H9 (cell line): ENCODE measurements at regions not wholly inside any gene's neighbourhood (a gene's known extent, or its start where the extent isn't known, plus 50 kb on each side); places are given as distances from the start of the nearest gene placed in this dataset.

Experiments used
- DNase-seq: peaks from one replicate; pipeline ENCODE4 v3.0.0-alpha.2; 2017
- H2AFZ ChIP-seq: one replicate; pipeline ENCODE4 v1.6.1; 2013; ENCODE audit warnings: mild to moderate bottlenecking, low read length, control low read depth, moderate library complexity
- H2AK5ac ChIP-seq: 2 replicates; pipeline ENCODE4 v1.6.1; 2013; ENCODE audit warnings: low read length, control low read depth, mixed read lengths; ENCODE audit not compliant: insufficient read length
- H2BK120ac ChIP-seq: one replicate; pipeline ENCODE4 v1.6.1; 2013; ENCODE audit warnings: low read depth, mild to moderate bottlenecking, low read length, control low read depth, inconsistent platforms; ENCODE audit not compliant: poor library complexity, severe bottlenecking
- H2BK12ac ChIP-seq: 2 replicates; pipeline ENCODE4 v1.6.1; 2013; ENCODE audit warnings: low read length, control low read depth, mixed read lengths, low read depth; ENCODE audit not compliant: insufficient read length
- H2BK15ac ChIP-seq: 2 replicates; pipeline ENCODE4 v1.6.1; 2013; ENCODE audit warnings: low read depth, low read length, control low read depth
- H2BK20ac ChIP-seq: one replicate; pipeline ENCODE4 v1.6.1; 2013; ENCODE audit warnings: low read depth, mild to moderate bottlenecking, low read length, control low read depth, inconsistent platforms; ENCODE audit not compliant: poor library complexity, severe bottlenecking
- H2BK5ac ChIP-seq: 2 replicates; pipeline ENCODE4 v1.6.1; 2013; ENCODE audit warnings: low read length, control low read depth, mixed read lengths; ENCODE audit not compliant: insufficient read length
- H3K14ac ChIP-seq: 2 replicates; pipeline ENCODE4 v1.6.1; 2013; ENCODE audit warnings: low read length, control low read depth; ENCODE audit not compliant: insufficient read depth
- H3K18ac ChIP-seq: 2 replicates; pipeline ENCODE4 v1.6.1; 2013; ENCODE audit warnings: low read depth, mild to moderate bottlenecking, mixed read lengths, low read length, control low read depth; ENCODE audit not compliant: insufficient read length
- H3K23ac ChIP-seq: 2 replicates; pipeline ENCODE4 v1.6.1; 2013; ENCODE audit warnings: low read length, control low read depth, mixed read lengths, low read depth; ENCODE audit not compliant: insufficient read length
- H3K23me2 ChIP-seq: 2 replicates; pipeline ENCODE4 v1.6.1; 2013; ENCODE audit warnings: low read depth, mild to moderate bottlenecking, mixed read lengths, low read length, control low read depth; ENCODE audit not compliant: insufficient read length, poor library complexity, severe bottlenecking
- H3K27ac ChIP-seq: 2 replicates; pipeline ENCODE4 v1.5.1; 2013; ENCODE audit warnings: low read length, control low read depth, mixed read lengths, low read depth; ENCODE audit not compliant: insufficient read length
- H3K27me3 ChIP-seq: 2 replicates; pipeline ENCODE4 v1.6.1; 2013; ENCODE audit warnings: low read length, control low read depth, inconsistent platforms; ENCODE audit not compliant: insufficient read depth
- H3K4ac ChIP-seq: 2 replicates; pipeline ENCODE4 v1.6.1; 2013; ENCODE audit warnings: low read depth, mild to moderate bottlenecking, control low read depth, inconsistent platforms, low read length, moderate library complexity
- H3K4me1 ChIP-seq: 2 replicates; pipeline ENCODE4 v1.6.1; 2013; ENCODE audit warnings: low read length, control low read depth, inconsistent platforms; ENCODE audit not compliant: insufficient read depth
- H3K4me2 ChIP-seq: 2 replicates; pipeline ENCODE4 v1.6.1; 2013; ENCODE audit warnings: low read length, control low read depth, mixed read lengths; ENCODE audit not compliant: insufficient read length, insufficient read depth
- H3K56ac ChIP-seq: 2 replicates; pipeline ENCODE4 v1.6.1; 2013; ENCODE audit warnings: low read depth, mild to moderate bottlenecking, mixed read lengths, low read length, control low read depth; ENCODE audit not compliant: insufficient read length
- H3K79me1 ChIP-seq: 2 replicates; pipeline ENCODE4 v1.6.1; 2013; ENCODE audit warnings: low read depth, mild to moderate bottlenecking, moderate library complexity, low read length, control low read depth, inconsistent platforms; ENCODE audit not compliant: insufficient read depth, poor library complexity, severe bottlenecking
- H3K79me2 ChIP-seq: 2 replicates; pipeline ENCODE4 v1.6.1; 2013; ENCODE audit warnings: low read length, control low read depth, inconsistent platforms; ENCODE audit not compliant: insufficient read depth
- H3K9ac ChIP-seq: 2 replicates; pipeline ENCODE4 v1.6.1; 2013; ENCODE audit warnings: low read length, control low read depth, mixed read lengths; ENCODE audit not compliant: insufficient read length; ENCODE audit errors: extremely low read depth
- H3K9me3 ChIP-seq: one replicate; pipeline ENCODE4 v1.6.1; 2013; ENCODE audit warnings: low read depth, low read length, inconsistent platforms; ENCODE audit not compliant: control insufficient read depth
- H3T11ph ChIP-seq: one replicate; pipeline ENCODE4 v1.6.1; 2013; ENCODE audit warnings: mild to moderate bottlenecking, low read length, control low read depth, inconsistent platforms
- H4K20me1 ChIP-seq: one replicate; pipeline ENCODE4 v1.6.1; 2013; ENCODE audit not compliant: control insufficient read depth, insufficient read length, insufficient read depth
- H4K5ac ChIP-seq: 2 replicates; pipeline ENCODE4 v1.6.1; 2013; ENCODE audit warnings: low read depth, mild to moderate bottlenecking, mixed read lengths, low read length, control low read depth; ENCODE audit not compliant: insufficient read length
- H4K8ac ChIP-seq: replicated peaks from 2 replicates; pipeline ENCODE4 v1.6.1; 2013; ENCODE audit warnings: low read length, control low read depth, mixed read lengths, low read depth; ENCODE audit not compliant: insufficient read length
- H4K91ac ChIP-seq: 2 replicates; pipeline ENCODE4 v1.6.1; 2013; ENCODE audit warnings: low read depth, mild to moderate bottlenecking, moderate library complexity, mixed read lengths, low read length, control low read depth; ENCODE audit not compliant: insufficient read length
- H3K27ac Mint-ChIP-seq, 3 experiments: 2 replicates in 2 of 3; 3 replicates in 1 of 3; pipeline ENCODE4 v1.8.0; 2020 to 2021; ENCODE audit warnings: mixed read lengths in 3 of 3, mild to moderate bottlenecking in 1 of 3, moderate library complexity in 1 of 3
- H3K27me3 Mint-ChIP-seq: 2 replicates; pipeline ENCODE4 v1.8.0; 2021; ENCODE audit warnings: low read depth, mild to moderate bottlenecking, moderate library complexity, mixed read lengths
- H3K36me3 Mint-ChIP-seq, 3 experiments: 2 replicates in 2 of 3; 3 replicates in 1 of 3; pipeline ENCODE4 v1.8.0; 2020 to 2021; ENCODE audit warnings: low read depth in 3 of 3, mixed read lengths in 3 of 3; ENCODE audit not compliant: insufficient read depth in 1 of 3
- H3K4me1 Mint-ChIP-seq, 2 experiments: 2 replicates each; pipeline ENCODE4 v1.8.0; 2020; ENCODE audit warnings: mixed read lengths in 2 of 2
- H3K4me3 Mint-ChIP-seq, 2 experiments: 2 replicates in 1 of 2; 3 replicates in 1 of 2; pipeline ENCODE4 v1.8.0; 2020 to 2021; ENCODE audit warnings: mild to moderate bottlenecking in 2 of 2, mixed read lengths in 2 of 2, moderate library complexity in 1 of 2
- H3K9me3 Mint-ChIP-seq, 2 experiments: 2 replicates in 1 of 2; 3 replicates in 1 of 2; pipeline ENCODE4 v1.8.0; 2020; ENCODE audit warnings: mild to moderate bottlenecking in 2 of 2, mixed read lengths in 2 of 2, moderate library complexity in 1 of 2
- WGBS: extraction: QIAGEN DNeasy Blood & Tissue Kit; methylation state at CpG from one replicate; pipeline ENCODE4 v1.1.7; 2013; ENCODE audit warnings: missing lambda C conversion rate, low lambda C conversion rate, mixed read lengths; ENCODE audit not compliant: insufficient read length; ENCODE audit errors: extremely low coverage; 5-methylcytosine and 5-hydroxymethylcytosine counted together
- TF ChIP-seq, protein P1 (sequence below): fragments of 200-600 bp; sonication (generic); conservative IDR thresholded peaks from 3 replicates; pipeline ENCODE4 v1.8.0; 2021; ENCODE audit warnings: antibody characterized with exemption, mild to moderate bottlenecking

DNA sequence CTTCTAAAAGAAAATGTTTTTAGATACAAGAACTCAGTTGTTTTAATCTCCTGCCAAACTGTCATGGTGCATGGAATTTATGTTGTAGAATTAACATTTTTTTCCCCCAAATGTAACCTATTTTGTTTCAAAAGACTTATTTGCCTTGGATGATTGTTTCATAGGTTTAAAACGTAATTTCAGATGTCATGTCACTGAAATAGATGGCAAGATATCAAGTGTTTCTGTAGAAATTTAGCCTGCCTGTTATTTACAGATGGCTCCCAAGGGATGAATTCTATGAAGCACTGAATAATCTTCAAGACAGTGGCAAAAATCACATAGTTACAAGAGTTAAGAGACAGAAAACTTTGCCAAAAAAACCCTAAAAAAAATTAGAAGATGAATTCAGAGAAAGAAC is 1484.6 kb downstream of the OLFM4 start:
- Mint-ChIP-seq H3K9me3 (no peaks in the 10 kb centered on the region), H3K27me3 (no peaks in the 10 kb centered on the region), H3K36me3 (no peaks in the 10 kb centered on the region), H3K4me1 (no peaks in the 10 kb centered on the region), H3K27ac (no peak overlapping the region), H3K4me3 (no peak overlapping the region)
- no peaks in the 10 kb centered on the region for H3K79me1 ChIP-seq
- H2AK5ac ChIP-seq, result no peak overlapping the region
- no peak overlapping the region for H2BK20ac ChIP-seq
- H3K23me2 ChIP-seq, result no peaks in the 10 kb centered on the region
- H3K4me1 ChIP-seq, result no peaks in the 10 kb centered on the region
- H2BK5ac ChIP-seq, result no peak overlapping the region
- H4K8ac ChIP-seq, result no peak overlapping the region
- no peak overlapping the region for H2AFZ ChIP-seq
- no peaks in the 10 kb centered on the region for H3K9me3 ChIP-seq
- no peak overlapping the region for H3K4ac ChIP-seq
- H4K20me1 ChIP-seq, result no peaks in the 10 kb centered on the region
- no peak overlapping the region for H3K4me2 ChIP-seq
- no peak overlapping the region for H3K23ac ChIP-seq
- no peak overlapping the region for H2BK15ac ChIP-seq
- H3K56ac ChIP-seq, result no peak overlapping the region
- no peak overlapping the region for H2BK120ac ChIP-seq
- H4K91ac ChIP-seq, result no peak overlapping the region
- H3K9ac ChIP-seq, result no peak overlapping the region
- H3K18ac ChIP-seq, result no peak overlapping the region
- no peak overlapping the region for H4K5ac ChIP-seq
- H3K79me2 ChIP-seq, result no peaks in the 10 kb centered on the region
- no peak overlapping the region for H3K27ac ChIP-seq
- H2BK12ac ChIP-seq, result no peak overlapping the region
- no peaks in the 10 kb centered on the region for H3K27me3 ChIP-seq
- no peak overlapping the region for H3T11ph ChIP-seq
- no peak overlapping the region for H3K14ac ChIP-seq
- no CpG with 5 or more reads among the region's 1 CpG for WGBS
- TF ChIP-seq, protein P1, sequence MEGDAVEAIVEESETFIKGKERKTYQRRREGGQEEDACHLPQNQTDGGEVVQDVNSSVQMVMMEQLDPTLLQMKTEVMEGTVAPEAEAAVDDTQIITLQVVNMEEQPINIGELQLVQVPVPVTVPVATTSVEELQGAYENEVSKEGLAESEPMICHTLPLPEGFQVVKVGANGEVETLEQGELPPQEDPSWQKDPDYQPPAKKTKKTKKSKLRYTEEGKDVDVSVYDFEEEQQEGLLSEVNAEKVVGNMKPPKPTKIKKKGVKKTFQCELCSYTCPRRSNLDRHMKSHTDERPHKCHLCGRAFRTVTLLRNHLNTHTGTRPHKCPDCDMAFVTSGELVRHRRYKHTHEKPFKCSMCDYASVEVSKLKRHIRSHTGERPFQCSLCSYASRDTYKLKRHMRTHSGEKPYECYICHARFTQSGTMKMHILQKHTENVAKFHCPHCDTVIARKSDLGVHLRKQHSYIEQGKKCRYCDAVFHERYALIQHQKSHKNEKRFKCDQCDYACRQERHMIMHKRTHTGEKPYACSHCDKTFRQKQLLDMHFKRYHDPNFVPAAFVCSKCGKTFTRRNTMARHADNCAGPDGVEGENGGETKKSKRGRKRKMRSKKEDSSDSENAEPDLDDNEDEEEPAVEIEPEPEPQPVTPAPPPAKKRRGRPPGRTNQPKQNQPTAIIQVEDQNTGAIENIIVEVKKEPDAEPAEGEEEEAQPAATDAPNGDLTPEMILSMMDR, result no peak
- no peak for DNase-seq
